CD4-positive, alpha-beta T cell treated with Interleukin-6 for 4 hours (primary cell): ENCODE measurements at regions not wholly inside any gene's neighbourhood (a gene's known extent, or its start where the extent isn't known, plus 50 kb on each side); places are given as distances from the start of the nearest gene placed in this dataset.

Experiments
- DNase-seq: peaks from one replicate; pipeline ENCODE4 v3.0.0-alpha.2; 2020; ENCODE audit warnings: mixed read lengths

GRCh38 chr12:60052483-60052882 is 456.7 kb downstream of the SLC16A7 start:
- DNase-seq = no peak

DNA sequence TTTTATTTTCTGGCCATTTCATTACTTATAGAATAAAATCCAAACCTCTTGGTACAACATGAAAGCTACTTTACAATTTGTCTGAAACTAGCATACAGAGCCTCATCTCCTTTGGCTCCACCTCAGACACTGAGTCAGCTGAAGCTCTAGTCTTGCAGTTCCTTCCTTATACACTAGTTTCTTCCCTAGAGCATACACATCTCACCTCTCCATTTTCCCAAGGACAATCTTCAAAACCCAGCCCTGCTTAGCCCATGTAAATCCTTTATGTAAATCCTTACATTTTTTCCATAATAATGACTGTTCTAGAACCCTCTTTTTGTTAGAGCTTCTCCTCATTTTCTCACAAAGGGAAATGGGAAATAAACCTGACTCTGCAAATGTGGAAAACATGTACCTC is 463.4 kb downstream of the SLC16A7 start:
- no peak for DNase-seq

- no peak for DNase-seq
These were observed 470.8 kb downstream of the SLC16A7 start for GRCh38 chr12:60066655-60067054.

DNA sequence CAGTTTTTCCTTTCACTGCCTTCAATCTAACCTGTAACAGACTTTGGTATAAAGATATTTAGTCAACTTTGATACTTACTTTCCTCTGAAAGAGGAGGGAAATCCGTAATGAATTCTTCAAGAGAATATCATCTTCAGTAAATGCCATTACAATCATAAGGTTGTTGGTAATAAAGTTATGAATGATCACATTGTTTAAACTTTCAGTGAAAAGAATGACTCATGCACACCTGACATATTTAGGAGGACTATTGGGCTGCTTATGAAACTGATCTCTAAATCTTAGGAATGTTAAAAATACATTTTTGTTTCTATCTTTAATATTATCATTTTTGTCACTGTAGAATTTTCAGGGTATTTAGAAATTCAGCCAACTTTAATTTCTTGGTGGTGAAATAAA is 474.7 kb downstream of the SLC16A7 start:
- DNase-seq = no peak

- DNase-seq = no peak
These were observed 475.9 kb downstream of the SLC16A7 start for GRCh38 chr12:60071759-60072191.

DNA sequence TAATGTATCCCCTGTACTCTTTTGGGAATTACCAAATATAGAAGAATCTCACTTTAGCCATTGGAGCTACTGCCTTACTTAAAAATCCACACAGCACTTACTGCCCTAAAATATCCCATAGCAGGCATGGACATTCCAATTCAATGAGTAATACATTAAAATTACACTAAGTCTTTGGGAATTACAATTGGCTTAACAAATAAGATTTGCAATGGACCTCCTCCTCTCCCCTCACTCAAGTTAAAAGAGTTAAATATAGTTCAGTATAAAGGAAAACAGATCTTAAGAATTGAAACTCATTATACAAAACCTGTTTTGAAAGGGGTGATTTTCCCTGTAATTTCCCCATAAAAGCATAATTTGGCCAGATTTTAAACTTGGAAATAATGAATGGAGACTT is 477.1 kb downstream of the SLC16A7 start:
- DNase-seq = no peak

DNA sequence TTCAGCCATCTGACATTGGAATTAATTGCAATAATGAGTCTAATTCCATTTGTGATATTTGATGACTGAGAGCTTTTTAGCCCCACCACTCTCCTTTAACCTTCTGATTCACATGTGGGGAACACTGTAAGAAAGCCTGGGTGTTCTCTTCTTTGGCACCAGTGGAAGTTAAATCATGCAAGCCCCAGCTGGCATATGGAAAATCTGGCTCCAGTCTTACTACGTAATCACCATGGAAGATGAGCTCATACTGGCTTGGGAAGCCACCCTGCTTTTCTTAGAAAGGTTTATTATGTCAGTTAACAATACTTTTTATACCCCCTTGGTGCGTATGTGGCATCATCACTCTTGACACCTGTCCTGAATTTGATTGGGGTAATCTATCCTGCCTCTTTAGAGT is 479.3 kb downstream of the SLC16A7 start:
- DNase-seq = no peak

DNA sequence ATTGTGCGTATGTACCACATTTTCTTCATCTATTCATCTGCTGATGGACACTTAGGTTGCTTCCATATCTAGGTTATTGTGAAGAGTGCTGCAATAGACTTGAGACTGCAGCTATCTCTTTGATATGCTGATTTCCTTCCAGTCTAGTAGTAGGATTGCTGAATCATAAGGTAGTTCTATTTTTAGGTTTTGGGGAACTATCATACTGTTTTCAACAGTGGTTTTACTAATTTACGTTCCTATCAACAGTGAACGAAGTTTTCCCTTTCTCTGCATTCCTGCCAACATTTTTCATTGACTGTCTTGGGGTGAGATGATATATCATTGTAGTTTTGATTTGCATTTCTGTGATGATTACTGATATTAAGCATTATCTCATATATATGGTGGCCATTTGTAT is 482.2 kb downstream of the SLC16A7 start:
- DNase-seq = no peak

DNA sequence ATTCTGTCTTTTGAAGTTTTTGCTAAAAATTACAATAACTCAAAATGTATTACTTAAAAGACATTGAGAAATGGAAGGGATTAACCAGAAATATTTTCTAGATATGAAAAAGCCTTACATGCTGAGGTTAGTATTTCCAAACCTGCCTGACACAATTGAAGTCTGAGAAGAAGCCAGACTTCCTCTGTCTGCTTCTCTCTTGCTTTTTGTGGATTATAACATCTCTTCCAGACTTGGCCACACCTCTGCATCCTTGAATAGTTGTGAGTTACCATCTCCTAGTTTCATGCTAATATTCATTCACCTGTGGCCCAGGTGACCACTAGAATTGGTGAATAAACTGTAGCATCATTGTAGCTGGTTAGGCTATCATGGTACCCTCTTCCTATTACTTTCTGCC is 497.6 kb downstream of the SLC16A7 start:
- DNase-seq = no peak

- DNase-seq = no peak
These were observed 498.6 kb downstream of the SLC16A7 start for GRCh38 chr12:60094436-60094835.

DNA sequence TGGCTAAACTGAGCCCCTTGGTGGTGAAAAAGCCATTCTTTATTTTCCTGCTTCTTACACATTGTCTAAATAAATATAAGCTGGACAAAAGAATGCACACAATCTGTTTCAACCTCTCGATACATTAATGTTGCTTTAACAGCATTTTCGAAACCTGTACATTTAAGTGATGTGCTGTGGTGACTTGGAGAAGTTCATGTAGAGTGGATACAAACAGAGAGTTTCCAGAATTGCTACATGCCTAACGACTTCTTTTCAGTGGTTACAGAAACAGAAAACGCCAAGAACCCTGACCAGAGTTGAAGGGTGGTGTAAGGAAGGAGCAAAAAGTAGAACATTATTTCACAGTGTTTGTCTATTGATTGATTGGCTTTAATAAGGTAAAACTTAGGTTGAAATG is 500.9 kb downstream of the SLC16A7 start:
- no peak for DNase-seq

GRCh38 chr12:60100160-60100559 is 504.3 kb downstream of the SLC16A7 start:
- DNase-seq = no peak

GRCh38 chr12:60100852-60101251 is 505.0 kb downstream of the SLC16A7 start:
- no peak for DNase-seq

DNA sequence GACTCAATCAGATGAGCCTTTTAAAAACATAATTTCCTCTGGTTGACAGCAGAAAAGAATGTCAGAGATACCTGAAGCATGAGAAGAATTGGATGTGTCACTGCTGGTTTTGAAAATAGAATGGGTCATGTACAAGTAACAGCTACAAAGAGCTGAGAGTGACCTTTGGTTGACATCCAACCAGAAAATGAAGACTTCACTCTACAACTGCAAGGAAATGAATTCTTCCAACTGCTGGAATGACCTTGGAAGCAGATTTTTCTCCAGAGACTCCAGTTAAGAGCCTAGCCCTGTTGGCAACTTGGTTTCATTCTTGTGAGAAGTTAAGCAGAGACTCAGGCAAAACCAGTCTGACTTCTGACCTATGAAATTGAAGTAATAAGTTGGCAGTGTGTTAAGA is 505.9 kb downstream of the SLC16A7 start:
- DNase-seq = no peak

GRCh38 chr12:60106214-60106613 is 510.4 kb downstream of the SLC16A7 start:
- no peak for DNase-seq

DNA sequence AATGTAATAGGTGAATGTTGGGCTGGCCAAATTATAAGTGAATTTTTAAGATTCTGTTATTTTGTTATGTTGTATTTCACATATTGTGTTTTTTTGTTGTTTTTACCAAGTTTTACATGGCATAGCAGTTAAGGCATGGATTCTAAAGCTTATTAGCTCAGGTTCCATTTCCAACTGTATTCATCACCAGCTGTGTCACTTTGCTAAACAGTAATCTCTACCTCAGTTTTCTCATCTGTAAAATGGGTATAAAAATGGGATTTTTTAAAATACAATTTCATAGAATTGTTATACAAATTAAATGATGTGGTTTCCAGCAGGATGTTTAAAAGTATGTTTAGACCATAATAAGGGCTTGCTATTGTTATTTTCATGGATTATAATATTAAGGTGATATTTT is 512.2 kb downstream of the SLC16A7 start:
- DNase-seq = no peak

- DNase-seq = no peak
These were observed 516.2 kb downstream of the SLC16A7 start for GRCh38 chr12:60112063-60112462.

GRCh38 chr12:60112763-60113162 is 516.9 kb downstream of the SLC16A7 start:
- no peak for DNase-seq

- no peak for DNase-seq
These were observed 518.3 kb downstream of the SLC16A7 start for GRCh38 chr12:60114169-60114568.

GRCh38 chr12:60119327-60119726 is 523.5 kb downstream of the SLC16A7 start:
- DNase-seq = no peak

- DNase-seq = no peak
These were observed 524.4 kb downstream of the SLC16A7 start for GRCh38 chr12:60120199-60120598.

DNA sequence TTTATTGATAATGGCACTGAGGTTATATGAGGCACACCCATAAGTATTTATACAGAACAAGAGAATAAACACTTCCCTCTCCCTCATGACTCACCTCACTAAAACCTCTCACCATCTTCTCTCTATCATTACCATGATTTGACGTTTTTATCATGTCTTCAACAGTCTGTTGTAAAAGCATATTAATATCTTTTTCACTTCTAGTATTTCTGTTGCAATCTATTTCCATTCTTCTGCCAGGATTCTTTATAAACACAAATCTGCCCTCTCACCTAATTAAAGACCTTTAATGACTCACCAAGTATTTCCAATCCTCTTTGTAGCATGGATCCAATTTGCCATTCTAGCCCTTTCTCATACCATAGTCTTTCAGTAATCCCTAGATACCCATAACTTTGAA is 527.7 kb downstream of the SLC16A7 start:
- DNase-seq = no peak

DNA sequence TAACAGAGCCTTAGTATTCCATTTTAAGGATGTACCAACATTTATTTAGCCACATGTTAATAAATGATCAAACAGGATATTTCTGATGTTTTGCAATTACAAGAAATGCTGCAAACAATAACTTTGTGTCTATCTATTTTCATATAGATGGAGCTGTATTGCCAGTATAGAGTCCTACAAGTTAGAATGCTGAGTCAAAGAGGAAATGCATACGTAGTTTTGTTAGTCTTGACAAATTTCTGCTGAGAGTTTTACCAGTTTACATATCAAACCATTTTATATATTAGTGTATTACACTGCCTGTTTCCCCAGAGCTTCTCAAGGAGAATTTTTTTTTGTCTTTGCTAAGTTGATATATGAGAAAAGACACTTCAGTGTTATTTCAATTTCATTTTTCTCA is 541.7 kb downstream of the SLC16A7 start:
- no peak for DNase-seq

DNA sequence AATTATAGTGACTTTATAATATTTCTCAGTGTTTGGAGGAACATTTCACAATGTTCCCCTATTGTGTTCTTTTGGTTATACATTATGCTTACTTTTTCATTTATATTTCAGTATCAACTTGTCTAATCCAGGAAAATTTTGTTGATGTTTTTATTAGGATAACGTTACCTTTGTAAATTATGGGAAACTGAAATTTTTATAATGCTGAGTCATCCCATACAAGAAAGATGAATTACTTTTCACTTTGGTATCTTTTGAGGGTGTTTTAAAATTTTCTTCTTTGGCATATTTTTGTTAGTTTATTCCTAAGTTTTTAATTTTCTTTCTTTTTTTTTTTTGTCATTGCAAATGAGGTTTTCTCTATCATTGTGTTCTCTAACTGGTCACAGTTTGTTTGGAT is 542.7 kb downstream of the SLC16A7 start:
- DNase-seq = no peak

GRCh38 chr12:60144395-60144794 is 548.6 kb downstream of the SLC16A7 start:
- DNase-seq = no peak

DNA sequence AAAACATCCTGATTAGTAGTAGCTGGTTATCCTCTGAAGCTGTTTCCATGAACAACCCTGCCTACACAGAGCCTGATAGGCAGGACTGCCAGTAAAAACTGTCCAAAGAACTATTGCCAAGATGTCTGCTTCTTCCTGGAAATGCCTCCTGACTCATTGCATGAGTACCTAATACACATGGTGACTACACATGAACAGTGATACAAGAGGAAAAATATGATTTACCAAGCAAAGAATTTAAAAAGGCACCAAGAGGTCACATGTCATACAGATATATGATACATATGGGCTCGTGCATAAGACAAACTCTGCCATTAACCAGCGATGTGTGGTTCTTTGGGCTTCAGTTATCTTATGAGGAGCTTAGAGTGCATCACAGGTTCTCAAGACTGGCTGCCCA is 552.3 kb downstream of the SLC16A7 start:
- DNase-seq = no peak
